NCI-H446 (cell line): ENCODE measurements at regions not wholly inside any gene's neighbourhood (a gene's known extent, or its start where the extent isn't known, plus 50 kb on each side); places are given as distances from the start of the nearest gene placed in this dataset.
"Not testable (repeated sequence)": the region's sequence is repeated elsewhere in the genome, so short reads cannot be mapped to it uniquely, and the experiment has no call there.

ENCODE experiments used
- DNase-seq, 2 experiments: peaks; one replicate each; lab custom pipeline; 2025; lab: John Stamatoyannopoulos, UW

DNA sequence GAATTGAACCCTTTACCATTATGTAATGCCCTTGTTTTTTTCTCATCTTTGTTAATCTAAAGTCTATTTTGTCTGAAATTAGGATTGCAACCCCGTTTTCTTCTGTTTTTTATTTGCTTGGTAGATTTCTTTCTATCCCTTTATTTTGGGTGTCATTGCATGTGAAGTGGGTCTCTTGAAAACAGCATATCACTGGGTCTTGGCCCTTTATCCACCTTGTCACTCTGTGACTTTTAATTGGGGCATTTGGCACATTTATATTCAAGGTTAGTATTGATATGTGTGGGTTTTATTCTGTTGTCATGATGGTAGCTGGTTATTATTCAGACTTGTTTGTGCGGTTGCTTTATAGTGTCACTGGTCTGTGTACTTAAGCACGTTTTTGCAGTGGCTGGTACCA, 117.4 kb upstream of the MARCHF11 start:
- no peak for DNase-seq

DNA sequence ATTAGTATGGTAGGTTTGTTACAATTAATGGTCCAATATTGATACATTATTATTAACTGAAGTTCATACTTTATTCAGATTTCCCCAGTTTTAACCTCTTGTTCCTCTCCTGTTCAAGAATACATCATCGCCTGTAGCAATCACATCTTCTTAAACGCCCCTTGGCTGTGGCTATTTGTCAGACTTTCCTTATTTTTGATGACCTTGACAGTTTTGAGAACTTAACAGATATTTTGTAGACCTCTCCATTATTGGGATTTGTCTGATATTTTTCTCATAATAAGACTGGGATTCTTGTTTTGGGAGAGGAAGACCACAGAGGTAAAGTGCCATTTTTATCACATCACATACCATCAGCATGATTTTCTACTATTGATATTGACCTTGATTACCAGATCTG, 112.3 kb upstream of the MARCHF11 start:
- no peak for DNase-seq

DNA sequence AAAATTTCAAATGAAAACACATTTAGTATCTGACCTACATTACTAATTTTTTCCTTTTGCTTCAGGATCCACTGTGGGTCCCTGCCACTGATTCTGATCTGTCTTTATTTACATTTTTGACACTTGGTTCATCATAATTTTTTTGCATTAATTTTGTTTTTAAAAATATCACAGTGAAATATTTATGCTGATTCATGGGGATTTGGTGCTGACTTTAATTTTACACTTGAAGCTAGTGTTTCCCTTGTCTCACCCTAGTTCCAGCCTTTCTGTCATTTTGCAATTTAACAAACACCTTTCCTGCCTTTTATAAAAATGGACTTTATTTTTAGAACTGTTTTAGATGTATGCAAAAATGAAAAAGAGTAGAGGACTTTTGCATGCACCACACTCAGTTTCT, 111.9 kb upstream of the MARCHF11 start:
- no peak for DNase-seq

DNA sequence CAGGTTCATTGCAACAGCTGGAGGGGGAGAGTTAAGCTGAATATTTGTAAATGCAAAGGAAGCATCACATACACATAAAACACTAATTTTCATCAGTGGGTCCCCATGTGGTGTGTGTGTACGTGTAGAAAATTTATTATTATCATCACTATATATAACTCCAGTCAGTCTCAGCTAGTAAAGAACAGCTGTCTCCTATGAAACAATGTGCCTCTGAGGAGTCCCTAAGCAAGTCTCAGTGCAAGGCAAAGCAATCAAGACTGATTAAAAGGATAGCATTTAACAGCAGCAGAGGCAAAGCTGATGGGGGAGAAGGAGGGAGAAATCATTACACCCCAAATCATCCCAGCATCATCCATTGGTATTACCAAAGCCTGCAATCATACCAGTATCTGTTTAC, 104.2 kb upstream of the MARCHF11 start:
- DNase-seq = no peak

DNA sequence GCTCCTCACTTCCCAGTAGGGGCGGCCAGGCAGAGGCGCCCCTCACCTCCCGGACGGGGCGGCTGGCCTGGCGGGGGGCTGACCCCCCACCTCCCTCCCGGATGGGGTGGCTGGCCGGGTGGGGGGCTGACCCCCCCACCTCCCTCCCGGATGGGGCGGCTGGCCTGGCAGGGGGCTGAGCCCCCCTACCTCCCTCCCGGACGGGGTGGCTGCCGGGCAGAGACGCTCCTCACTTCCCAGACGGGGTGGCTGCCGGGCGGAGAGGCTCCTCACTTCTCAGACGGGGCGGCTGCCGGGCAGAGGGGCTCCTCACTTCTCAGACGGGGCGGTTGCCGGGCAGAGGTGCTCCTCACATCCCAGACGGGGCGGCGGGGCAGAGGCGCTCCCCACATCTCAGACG, 97.3 kb upstream of the MARCHF11 start:
- not testable (repeated sequence) for DNase-seq

DNA sequence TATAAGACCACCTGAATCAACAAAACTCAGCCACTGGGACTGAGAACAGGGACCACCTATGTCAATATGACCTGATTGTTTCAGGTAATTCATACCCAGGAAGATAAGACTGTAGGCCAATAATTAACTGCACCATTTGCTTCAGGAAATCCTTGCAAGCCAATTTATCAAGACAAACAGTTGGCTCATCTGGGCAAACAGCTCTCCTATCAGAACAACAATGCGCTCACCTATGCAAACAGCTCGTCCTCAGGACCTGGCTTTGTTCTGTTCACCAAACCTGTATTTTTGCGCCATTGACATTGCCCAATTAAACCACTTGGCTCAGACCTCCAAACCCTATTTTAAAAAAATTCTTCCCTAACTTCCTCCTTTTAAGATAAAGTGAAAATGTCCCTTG, 92.3 kb upstream of the MARCHF11 start:
- DNase-seq = no peak

DNA sequence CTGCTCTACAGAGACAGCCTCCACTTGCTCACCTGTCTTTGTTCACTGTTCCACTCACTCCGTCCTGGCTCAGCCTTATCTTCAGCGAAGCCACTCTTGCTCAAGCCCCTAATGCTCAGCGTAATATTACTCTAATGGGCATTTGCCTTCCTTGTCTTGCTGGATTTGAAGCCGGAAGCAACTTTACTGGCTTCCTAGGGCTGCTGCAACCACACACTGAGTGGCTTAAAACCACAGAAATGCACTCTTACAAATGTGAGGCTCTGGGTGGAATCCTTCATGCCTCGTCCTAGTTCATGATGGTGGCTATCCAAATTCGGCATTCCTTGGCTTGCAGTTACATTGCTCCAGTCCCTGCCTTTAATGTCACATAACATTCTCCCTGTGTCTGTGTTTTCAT, 85.5 kb upstream of the MARCHF11 start:
- no peak for DNase-seq

DNA sequence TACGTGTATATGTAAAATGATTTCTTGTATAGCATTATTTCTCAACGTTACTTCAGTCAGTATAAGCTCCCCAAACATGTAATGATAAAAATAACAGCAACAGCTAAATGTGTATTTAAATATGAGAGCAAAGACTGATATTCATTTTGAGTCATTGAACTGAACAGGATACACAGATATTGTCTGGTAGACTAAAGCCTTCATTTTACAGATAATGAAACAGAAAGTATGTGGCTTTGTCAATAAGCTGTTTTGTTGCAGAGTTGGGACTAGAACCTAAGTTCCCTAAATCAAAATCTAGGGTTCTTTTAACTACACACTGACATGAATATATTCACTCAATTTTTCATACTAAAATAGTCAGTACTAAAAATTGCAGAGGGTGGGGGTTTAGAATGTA, 80.4 kb upstream of the MARCHF11 start:
- no peak for DNase-seq

DNA sequence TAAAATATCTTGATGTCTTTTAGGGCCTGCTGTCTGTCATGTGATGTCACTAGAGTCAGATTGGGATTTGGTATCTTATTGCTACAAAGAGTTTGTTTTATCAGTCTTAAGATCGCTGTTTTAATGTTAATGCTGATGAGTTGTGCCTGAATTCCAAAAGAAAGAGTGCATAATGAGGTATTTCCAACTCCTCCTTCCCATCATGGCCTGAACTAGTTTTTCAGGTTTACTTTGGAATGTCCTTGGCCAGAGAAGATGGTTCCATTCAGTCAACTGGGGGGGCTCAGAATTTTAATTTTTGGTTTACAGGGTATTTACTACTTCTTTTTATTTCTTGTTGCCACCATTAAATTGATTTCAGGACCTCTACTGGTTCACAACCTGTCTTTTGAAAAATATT, 74.3 kb upstream of the MARCHF11 start:
- no peak for DNase-seq

DNA sequence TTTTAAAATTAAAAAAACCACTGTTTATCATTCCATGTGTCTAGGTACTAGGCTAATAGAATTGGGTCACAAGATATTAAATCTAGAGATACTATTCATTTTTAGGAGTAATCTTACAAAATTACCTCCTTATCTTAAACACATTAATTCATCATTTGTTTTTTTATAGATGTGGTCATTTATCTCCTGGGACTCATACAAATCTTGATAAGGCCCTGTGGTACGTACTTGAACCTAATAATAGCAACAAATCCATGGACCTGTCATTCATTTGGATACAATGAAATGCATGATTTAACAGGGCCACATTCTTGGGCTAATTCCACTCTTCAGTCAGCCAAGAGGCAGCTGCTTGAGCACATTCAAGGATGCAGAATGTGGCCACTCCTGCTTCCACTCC, 66.4 kb upstream of the MARCHF11 start:
- DNase-seq = no peak

DNA sequence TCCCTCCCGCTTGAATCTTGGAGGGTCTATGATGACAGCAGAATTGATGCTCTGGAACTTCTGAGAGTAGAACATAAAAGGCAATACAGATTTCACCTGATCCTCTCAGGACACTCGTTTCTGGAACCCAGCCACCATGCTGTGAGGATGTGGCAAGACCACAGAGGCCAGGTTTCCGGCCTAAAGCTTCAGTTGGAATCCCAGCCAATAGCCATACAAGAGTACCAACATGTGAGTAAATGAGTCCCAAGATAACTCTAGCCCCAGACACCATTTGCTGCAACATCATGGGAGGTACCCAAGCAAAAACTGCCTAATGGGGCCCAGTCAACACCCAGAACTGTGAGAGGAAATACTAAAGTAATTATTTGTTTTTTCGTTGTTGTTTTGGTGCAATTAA, 65.7 kb upstream of the MARCHF11 start:
- no peak for DNase-seq

DNA sequence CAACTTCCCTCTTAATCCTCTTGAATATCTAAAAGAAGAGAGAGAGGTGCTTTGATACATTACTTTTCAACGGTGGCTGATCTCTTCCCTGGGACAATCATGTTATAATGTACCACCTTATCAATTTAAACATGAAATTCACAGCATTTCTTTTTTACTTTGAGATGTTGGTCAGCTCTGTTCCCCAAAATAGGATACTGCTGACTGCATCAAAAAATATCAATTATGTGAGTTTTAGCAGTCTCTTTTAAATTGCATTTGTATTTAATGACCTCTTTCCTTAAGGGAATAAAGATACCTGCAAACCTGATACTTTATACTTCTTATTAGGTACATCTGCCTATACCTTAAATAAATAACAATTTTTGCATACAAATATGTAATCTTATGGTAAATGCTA, 58.4 kb upstream of the MARCHF11 start:
- no peak for DNase-seq

DNA sequence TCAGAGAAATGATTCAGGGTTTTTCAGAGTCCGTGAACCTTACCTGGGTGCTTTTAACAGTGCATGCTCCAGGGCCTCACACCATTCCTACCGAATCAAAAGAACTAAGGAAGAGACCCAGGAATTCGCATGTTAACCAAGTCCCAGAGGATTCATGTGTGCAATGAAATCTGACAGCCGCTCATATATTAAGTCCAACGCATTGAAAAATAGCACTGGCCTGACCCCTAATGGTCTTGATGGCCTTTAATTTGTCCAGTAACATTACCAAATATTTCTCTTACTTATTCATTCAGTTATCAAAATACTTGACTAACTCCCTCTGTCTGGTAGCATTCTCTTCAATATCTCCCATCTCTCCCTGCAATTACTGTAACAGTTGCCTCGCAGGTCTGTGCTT, 55.0 kb upstream of the MARCHF11 start:
- DNase-seq = no peak

DNA sequence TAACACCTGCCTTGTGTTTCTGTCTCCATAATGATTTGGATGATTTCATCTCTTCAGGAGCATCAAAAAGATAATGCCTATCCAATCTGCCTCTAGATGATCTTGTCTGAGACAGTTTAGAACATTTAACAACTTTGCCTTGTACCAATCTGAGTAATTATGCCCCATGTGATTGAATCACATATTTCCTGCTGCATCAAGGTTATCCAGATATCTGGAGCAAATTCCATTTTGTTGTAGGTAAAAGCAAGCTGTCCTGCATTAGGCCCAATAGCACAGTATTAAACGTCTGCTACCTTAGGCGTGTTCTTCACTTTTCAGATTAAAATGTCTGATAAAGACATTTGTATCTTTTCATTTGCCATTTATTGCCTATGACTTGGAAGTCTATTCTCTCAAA, 54.1 kb upstream of the MARCHF11 start:
- DNase-seq = no peak

DNA sequence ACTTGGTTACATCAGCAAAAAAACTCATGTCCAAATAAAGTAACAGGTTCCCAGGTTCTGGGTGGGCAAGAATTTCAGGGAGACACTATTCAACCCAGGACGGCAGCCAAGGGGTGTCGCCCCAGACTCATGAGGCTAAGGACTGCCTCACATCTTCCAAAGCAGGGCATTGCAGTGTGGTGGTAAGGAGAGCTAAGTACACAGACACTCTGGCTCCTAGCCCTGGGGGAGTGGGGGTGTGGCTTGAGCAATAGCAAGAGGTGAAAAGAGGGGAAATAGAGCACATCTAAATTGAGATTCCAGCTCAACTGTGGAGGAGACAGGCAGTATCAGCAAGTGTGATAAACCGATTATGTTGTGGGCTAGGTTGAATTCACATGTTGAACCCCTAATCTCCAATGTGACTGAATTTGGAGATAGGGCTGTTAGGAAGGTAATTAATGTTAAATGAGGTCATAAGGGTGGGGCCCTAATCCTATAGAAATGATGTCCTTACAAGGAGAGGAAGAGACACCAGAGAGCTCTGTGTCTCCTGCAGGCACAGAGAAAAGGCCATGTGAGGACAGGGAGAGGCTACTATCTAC, 49.9 kb upstream of the MARCHF11 start:
- DNase-seq = no peak
